D721Med (cell line): ENCODE measurements at regions not wholly inside any gene's neighbourhood (a gene's known extent, or its start where the extent isn't known, plus 50 kb on each side); places are given as distances from the start of the nearest gene placed in this dataset.

Experiments
- DNase-seq: peaks from one replicate; pipeline ENCODE4 v3.0.0; 2011; ENCODE audit warnings: low spot score; ENCODE audit not compliant: insufficient read length
- FAIRE-seq: peaks from 2 replicates; lab custom pipeline; 2011; peaks lifted over from hg19 to GRCh38; lab: Jason Lieb, UNC
- CTCF ChIP-seq: IDR thresholded peaks from 2 replicates; pipeline ENCODE4 v1.5.1; 2012; ENCODE audit warnings: mild to moderate bottlenecking, control low read depth; ENCODE audit not compliant: insufficient read depth; ENCODE audit errors: missing control alignments

- DNase-seq (no peak), FAIRE-seq (no peak)
- no peak for TF ChIP-seq CTCF
These were observed 86.9 kb upstream of the MGAT5 start for GRCh38 chr2:134167015-134167414.

GRCh38 chr2:134169788-134170187 lies 84.1 kb upstream of the MGAT5 start:
- no peak for TF ChIP-seq CTCF
- no peak for FAIRE-seq
- DNase-seq = no peak

- TF ChIP-seq CTCF = no peak
- DNase-seq = no peak
- FAIRE-seq = no peak
These were observed 83.6 kb upstream of the MGAT5 start for GRCh38 chr2:134170294-134170693.

- DNase-seq (no peak), FAIRE-seq (no peak)
- no peak for TF ChIP-seq CTCF
These were observed 83.2 kb upstream of the MGAT5 start for GRCh38 chr2:134170700-134171099.

GRCh38 chr2:134173338-134174016 lies 80.4 kb upstream of the MGAT5 start:
- DNase-seq = no peak
- no peak for FAIRE-seq
- TF ChIP-seq CTCF = no peak

GRCh38 chr2:134174711-134175110 lies 79.2 kb upstream of the MGAT5 start:
- no peak for DNase-seq
- no peak for TF ChIP-seq CTCF
- no peak for FAIRE-seq

GRCh38 chr2:134175834-134176233 lies 78.0 kb upstream of the MGAT5 start:
- FAIRE-seq (no peak), DNase-seq (no peak)
- no peak for TF ChIP-seq CTCF
